ENCODE measurements at regions not wholly inside any gene's neighbourhood (a gene's known extent, or its start where the extent isn't known, plus 50 kb on each side); places are given as distances from the start of the nearest gene placed in this dataset.

DNA sequence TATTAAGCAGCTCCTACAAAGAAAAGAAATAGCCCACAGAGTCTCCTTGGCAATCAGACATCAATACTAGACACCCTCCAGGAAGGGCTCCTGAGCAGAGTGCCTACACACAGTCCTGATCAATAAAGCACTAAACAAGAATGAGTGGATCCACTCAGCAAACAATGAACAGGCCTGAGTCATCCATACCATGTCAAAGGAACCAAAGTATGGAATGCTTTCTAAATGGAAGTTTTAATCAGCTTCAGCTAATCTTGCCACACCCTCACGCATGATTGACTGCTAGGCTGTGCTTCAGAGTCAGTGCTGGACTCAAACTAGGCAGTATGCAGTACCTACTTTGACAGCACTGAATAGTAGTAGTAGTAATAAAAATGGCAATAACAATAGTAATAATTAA lies 392.7 kb upstream of the HTR2A start:
- Histone ChIP-seq H3K4me1 (no peaks in the 10 kb centered on the region), H3K27ac (no peak overlapping the region), H3K27me3 (no peaks in the 10 kb centered on the region), H3K4me3 (no peak overlapping the region), H3K36me3 (replicated peaks in 1 of 2; ENCODE audit: insufficient read depth in 1 of 2, low read depth in 2 of 2) (no peaks in the 10 kb centered on the region), H3K9me3 (no peaks in the 10 kb centered on the region)
- 69 to 78% methylated on average over 1 of the region's 1 CpG for WGBS, 2 donors
- no peak for TF ChIP-seq POLR2A (IDR thresholded peaks at IDR 0.05)
- TF ChIP-seq, protein P1, sequence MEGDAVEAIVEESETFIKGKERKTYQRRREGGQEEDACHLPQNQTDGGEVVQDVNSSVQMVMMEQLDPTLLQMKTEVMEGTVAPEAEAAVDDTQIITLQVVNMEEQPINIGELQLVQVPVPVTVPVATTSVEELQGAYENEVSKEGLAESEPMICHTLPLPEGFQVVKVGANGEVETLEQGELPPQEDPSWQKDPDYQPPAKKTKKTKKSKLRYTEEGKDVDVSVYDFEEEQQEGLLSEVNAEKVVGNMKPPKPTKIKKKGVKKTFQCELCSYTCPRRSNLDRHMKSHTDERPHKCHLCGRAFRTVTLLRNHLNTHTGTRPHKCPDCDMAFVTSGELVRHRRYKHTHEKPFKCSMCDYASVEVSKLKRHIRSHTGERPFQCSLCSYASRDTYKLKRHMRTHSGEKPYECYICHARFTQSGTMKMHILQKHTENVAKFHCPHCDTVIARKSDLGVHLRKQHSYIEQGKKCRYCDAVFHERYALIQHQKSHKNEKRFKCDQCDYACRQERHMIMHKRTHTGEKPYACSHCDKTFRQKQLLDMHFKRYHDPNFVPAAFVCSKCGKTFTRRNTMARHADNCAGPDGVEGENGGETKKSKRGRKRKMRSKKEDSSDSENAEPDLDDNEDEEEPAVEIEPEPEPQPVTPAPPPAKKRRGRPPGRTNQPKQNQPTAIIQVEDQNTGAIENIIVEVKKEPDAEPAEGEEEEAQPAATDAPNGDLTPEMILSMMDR (IDR thresholded peaks at IDR 0.05): no peak
- no peak for DNase-seq
- ATAC-seq: no peak
- intact Hi-C loops (cut with DNase I): no loop called here

DNA sequence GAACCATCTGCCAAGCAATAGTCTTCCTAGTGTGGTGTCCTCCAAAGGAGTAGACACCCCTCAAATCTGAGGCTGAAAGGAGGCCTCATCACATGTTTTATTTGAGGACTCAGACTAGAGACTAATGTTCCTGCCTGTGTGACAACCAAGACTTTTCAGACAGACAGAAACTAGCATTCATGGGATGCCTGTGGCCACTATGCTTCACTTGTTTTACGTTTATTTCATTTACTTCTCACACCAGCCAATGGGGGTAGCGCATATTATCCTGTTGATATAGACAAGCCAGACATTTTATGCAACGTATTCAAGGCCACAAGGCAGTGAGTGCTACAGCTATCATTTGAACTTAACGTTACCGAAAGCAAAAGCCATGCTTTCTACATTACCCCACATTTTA lies 391.7 kb upstream of the HTR2A start:
- Histone ChIP-seq H3K4me1 (no peaks in the 10 kb centered on the region), H3K9me3 (no peaks in the 10 kb centered on the region), H3K36me3 (replicated peaks in 1 of 2; ENCODE audit: insufficient read depth in 1 of 2, low read depth in 2 of 2) (no peaks in the 10 kb centered on the region), H3K27ac (no peak overlapping the region), H3K27me3 (no peaks in the 10 kb centered on the region), H3K4me3 (no peak overlapping the region)
- intact Hi-C loops (cut with DNase I): no loop called here
- 54% methylated on average over 5 of the region's 5 CpGs for WGBS, 2 donors
- DNase-seq (no peak), ATAC-seq (no peak)
- TF ChIP-seq POLR2A (IDR thresholded peaks at IDR 0.05): no peak
- TF ChIP-seq, protein P1 (IDR thresholded peaks at IDR 0.05): no peak

DNA sequence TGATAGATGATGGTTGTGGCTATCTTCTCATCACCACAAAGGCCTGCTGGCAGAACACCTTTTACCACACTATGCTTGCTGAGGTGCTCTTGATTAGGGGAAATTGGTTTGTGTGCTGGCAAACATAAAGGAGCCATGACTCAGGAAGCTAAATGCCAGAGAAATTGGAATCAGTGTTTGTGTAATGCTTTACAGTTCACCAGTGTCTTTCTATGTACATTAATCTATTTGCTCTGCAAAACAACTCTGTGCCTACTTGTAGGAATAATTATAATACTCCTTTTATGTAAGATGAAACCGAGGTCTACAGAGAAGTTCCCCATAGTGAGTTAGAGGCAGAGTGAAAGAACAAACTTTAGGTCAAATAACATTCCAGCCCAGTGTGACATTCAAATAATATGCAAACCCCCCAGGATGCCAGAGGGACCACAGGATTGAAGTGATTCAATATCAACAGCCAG lies 390.5 kb upstream of the HTR2A start:
- H3K27me3 ChIP-seq: no peaks in the 10 kb centered on the region
- ATAC-seq: no peak
- 66 to 80% methylated on average over 1 of the region's 1 CpG for WGBS, 2 donors
- H3K4me3 ChIP-seq: no peak overlapping the region
- no peaks in the 10 kb centered on the region for H3K4me1 ChIP-seq
- TF ChIP-seq, protein P1 (IDR thresholded peaks at IDR 0.05): no peak
- TF ChIP-seq POLR2A (IDR thresholded peaks at IDR 0.05): no peak
- no peaks in the 10 kb centered on the region for H3K9me3 ChIP-seq
- no peak for DNase-seq
- no peak overlapping the region for H3K27ac ChIP-seq
- intact Hi-C loops (cut with DNase I): no loop called here
- no peaks in the 10 kb centered on the region for H3K36me3 ChIP-seq (replicated peaks in 1 of 2; ENCODE audit: insufficient read depth in 1 of 2, low read depth in 2 of 2)

DNA sequence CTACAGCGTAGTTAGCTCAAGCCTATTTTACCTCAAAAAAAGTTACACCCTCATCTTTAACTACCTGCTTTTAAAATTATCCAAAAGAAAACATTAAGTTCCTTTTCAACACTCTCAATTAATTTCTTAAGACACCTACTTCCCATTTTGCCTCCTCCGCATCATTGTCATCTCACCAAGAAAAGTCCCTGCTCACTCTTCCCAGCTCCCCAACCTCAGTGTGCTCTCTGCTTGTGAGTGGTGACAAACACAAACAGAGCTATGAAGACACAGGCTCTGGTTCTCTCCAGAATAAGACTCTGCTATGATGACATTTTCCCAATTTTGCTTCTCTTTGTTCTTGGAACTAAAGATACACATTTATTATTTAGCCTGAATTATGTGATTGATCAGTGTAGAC lies 385.1 kb upstream of the HTR2A start:
- TF ChIP-seq, protein P1 (IDR thresholded peaks at IDR 0.05): no peak
- TF ChIP-seq POLR2A (IDR thresholded peaks at IDR 0.05): no peak
- no peak overlapping the region for H3K4me3 ChIP-seq
- H3K27me3 ChIP-seq: no peaks in the 10 kb centered on the region
- intact Hi-C loops (cut with DNase I): no loop called here
- no peak for ATAC-seq
- DNase-seq: no peak
- no peak overlapping the region for H3K27ac ChIP-seq
- H3K9me3 ChIP-seq: no peaks in the 10 kb centered on the region
- no peaks in the 10 kb centered on the region for H3K36me3 ChIP-seq (replicated peaks in 1 of 2; ENCODE audit: insufficient read depth in 1 of 2, low read depth in 2 of 2)
- 89 to 91% methylated on average over 2 of the region's 2 CpGs for WGBS, 2 donors
- H3K4me1 ChIP-seq: no peaks in the 10 kb centered on the region

DNA sequence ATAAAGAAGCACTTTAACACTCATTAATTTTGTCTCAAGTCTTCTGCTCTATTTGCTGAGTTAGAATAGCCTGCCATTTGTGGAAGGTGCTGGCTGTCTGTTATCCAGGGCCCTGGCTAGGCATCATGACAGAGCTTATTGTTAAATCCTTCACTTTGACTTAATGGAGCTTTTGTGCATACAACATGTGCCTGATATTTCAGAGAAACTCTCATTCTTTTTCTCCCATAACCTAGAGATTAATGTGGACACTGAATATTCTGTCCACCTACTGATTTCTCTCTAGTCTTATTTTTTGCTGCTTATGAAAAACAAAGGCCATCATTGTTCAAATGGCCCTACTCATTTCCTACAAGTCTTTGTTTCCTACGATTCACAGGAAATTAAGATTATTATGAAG lies 383.1 kb upstream of the HTR2A start:
- intact Hi-C loops (cut with DNase I): no loop called here
- WGBS, 2 donors: 25 to 72% methylated on average over 1 of the region's 1 CpG
- Histone ChIP-seq H3K4me3 (no peak overlapping the region), H3K4me1 (no peaks in the 10 kb centered on the region), H3K9me3 (no peaks in the 10 kb centered on the region), H3K27ac (no peak overlapping the region), H3K36me3 (replicated peaks in 1 of 2; ENCODE audit: insufficient read depth in 1 of 2, low read depth in 2 of 2) (no peaks in the 10 kb centered on the region), H3K27me3 (no peaks in the 10 kb centered on the region)
- DNase-seq (no peak), ATAC-seq (no peak)
- TF ChIP-seq, protein P1 (IDR thresholded peaks at IDR 0.05): no peak
- TF ChIP-seq POLR2A (IDR thresholded peaks at IDR 0.05): no peak
